ENCODE measurements at regions not wholly inside any gene's neighbourhood (a gene's known extent, or its start where the extent isn't known, plus 50 kb on each side); places are given as distances from the start of the nearest gene placed in this dataset.

GRCh38 chr1:36729289-36729688 is 246.6 kb upstream of the CSF3R start:
- no peak for TF ChIP-seq CTCF (IDR thresholded peaks at IDR 0.05)
- TF ChIP-seq POLR2A (IDR thresholded peaks at IDR 0.05): no peak

Data from testis (tissue), 2 donors.